ENCODE measurements at regions not wholly inside any gene's neighbourhood (a gene's known extent, or its start where the extent isn't known, plus 50 kb on each side); places are given as distances from the start of the nearest gene placed in this dataset.

DNA sequence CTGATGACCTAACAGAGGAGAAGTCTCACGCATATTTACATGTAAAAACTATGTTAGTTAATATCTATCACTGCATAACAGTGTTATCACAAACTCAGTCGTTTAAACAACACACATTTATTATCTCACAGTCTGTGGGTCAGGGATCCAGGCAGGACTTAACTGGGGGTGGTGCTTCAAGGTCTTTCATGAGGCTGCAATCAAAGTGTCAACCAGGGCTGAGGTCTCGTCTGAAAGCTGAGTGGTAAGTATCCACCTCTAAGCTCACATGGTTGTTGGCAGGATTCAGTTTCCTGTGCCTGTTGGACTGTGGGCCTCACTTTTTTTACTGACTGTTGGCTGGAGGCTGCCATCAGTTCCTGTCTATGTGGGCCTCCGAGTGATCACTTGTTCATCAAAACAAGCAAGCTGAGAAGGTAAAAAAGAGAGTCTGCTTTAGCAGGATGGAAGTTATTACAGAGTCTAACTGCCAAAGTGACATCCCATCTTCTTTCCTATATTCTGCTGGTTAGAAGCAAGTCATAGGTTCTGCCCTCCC lies 188.6 kb downstream of the CARTPT start:
- Histone ChIP-seq H3K79me1 (ENCODE audit: low read length) (peaks cover 2% of the 10 kb centered on the region), H2AK5ac (ENCODE audit: low read length) (no peak overlapping the region), H4K8ac (ENCODE audit: low read depth, low read length) (no peak overlapping the region), H3K9ac (ENCODE audit: low read length) (no peak overlapping the region), H2AFZ (ENCODE audit: insufficient read depth, low read length, poor library complexity) (no peak overlapping the region), H3K4me3 (ENCODE audit: low read depth, low read length) (no peak overlapping the region), H2BK12ac (ENCODE audit: low read length) (no peak overlapping the region), H3K4me1 (ENCODE audit: control insufficient read depth in 1 of 2, insufficient read depth in 2 of 2, low read length in 2 of 2) (peaks cover 0 to 8% of the 10 kb centered on the region in 2 experiments), H2BK120ac (ENCODE audit: insufficient read depth, low read length, poor library complexity) (no peak overlapping the region), H4K91ac (ENCODE audit: low read depth, low read length) (no peak overlapping the region), H3K14ac (ENCODE audit: low read length) (no peak overlapping the region), H3K36me3 (ENCODE audit: control insufficient read depth in 1 of 2, insufficient read depth in 2 of 2, low read length in 2 of 2) (no peaks in the 10 kb centered on the region), H3K23ac (ENCODE audit: low read length) (no peak overlapping the region), H2BK5ac (ENCODE audit: low read depth, low read length, poor library complexity) (no peak overlapping the region), H3K9me3 (ENCODE audit: insufficient read depth, low read depth, low read length) (no peaks in the 10 kb centered on the region), H3K4ac (ENCODE audit: low read depth, low read length) (no peak overlapping the region), H3K18ac (ENCODE audit: low read length) (no peak overlapping the region), H3K4me2 (ENCODE audit: low read length) (no peak overlapping the region), H4K12ac (ENCODE audit: low read depth, low read length) (no peak overlapping the region), H3K27ac (ENCODE audit: low read depth, low read length) (no peak overlapping the region), H3K27me3 (ENCODE audit: insufficient read depth, low read length) (no peaks in the 10 kb centered on the region), H3K79me2 (ENCODE audit: control insufficient read depth, insufficient read depth, low read length, poor library complexity) (no peaks in the 10 kb centered on the region)
- WGBS (ENCODE audit: extremely low coverage, insufficient coverage, insufficient read length), result no CpG with 5 or more reads among the region's 4 CpGs
- DNase-seq, result no peak

DNA sequence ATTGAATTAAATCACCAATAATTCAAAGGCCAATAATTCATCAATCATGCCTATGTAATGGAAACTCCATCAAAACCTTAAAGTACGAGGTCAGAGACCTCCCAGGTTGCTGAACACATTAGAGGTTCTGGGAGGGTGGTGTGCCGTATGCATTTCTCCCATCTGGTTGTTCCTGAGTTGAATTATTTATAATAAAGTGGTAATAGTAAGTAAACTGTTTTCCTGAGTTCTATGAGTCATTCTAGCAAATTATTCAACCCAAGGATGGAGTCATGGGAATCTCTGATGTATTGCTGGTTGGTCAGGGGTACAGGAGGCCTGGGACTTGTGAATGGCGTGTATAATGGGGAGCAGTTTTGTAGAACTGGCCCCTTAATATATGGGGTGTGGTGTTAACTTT lies 191.7 kb downstream of the CARTPT start:
- no peak overlapping the region for H2AK5ac ChIP-seq (ENCODE audit: low read length)
- H3K27ac ChIP-seq (ENCODE audit: low read depth, low read length), result no peak overlapping the region
- DNase-seq, result no peak
- peaks cover 0 to 8% of the 10 kb centered on the region in 2 experiments for H3K4me1 ChIP-seq (ENCODE audit: control insufficient read depth in 1 of 2, insufficient read depth in 2 of 2, low read length in 2 of 2)
- H4K8ac ChIP-seq (ENCODE audit: low read depth, low read length), result no peak overlapping the region
- H3K14ac ChIP-seq (ENCODE audit: low read length), result no peak overlapping the region
- H3K4me2 ChIP-seq (ENCODE audit: low read length), result no peak overlapping the region
- H3K79me1 ChIP-seq (ENCODE audit: low read length), result peaks cover 2% of the 10 kb centered on the region
- H2AFZ ChIP-seq (ENCODE audit: insufficient read depth, low read length, poor library complexity), result no peak overlapping the region
- no peak overlapping the region for H2BK120ac ChIP-seq (ENCODE audit: insufficient read depth, low read length, poor library complexity)
- H3K79me2 ChIP-seq (ENCODE audit: control insufficient read depth, insufficient read depth, low read length, poor library complexity), result no peaks in the 10 kb centered on the region
- H3K9ac ChIP-seq (ENCODE audit: low read length), result no peak overlapping the region
- H4K12ac ChIP-seq (ENCODE audit: low read depth, low read length), result no peak overlapping the region
- H3K27me3 ChIP-seq (ENCODE audit: insufficient read depth, low read length), result no peaks in the 10 kb centered on the region
- no peak overlapping the region for H4K91ac ChIP-seq (ENCODE audit: low read depth, low read length)
- no peak overlapping the region for H2BK5ac ChIP-seq (ENCODE audit: low read depth, low read length, poor library complexity)
- H3K36me3 ChIP-seq (ENCODE audit: control insufficient read depth in 1 of 2, insufficient read depth in 2 of 2, low read length in 2 of 2), result no peaks in the 10 kb centered on the region
- no peak overlapping the region for H3K18ac ChIP-seq (ENCODE audit: low read length)
- no peaks in the 10 kb centered on the region for H3K9me3 ChIP-seq (ENCODE audit: insufficient read depth, low read depth, low read length)
- H2BK12ac ChIP-seq (ENCODE audit: low read length), result no peak overlapping the region
- H3K23ac ChIP-seq (ENCODE audit: low read length), result no peak overlapping the region
- no CpG with 5 or more reads among the region's 3 CpGs for WGBS (ENCODE audit: extremely low coverage, insufficient coverage, insufficient read length)
- no peak overlapping the region for H3K4ac ChIP-seq (ENCODE audit: low read depth, low read length)
- no peak overlapping the region for H3K4me3 ChIP-seq (ENCODE audit: low read depth, low read length)

- Histone ChIP-seq H3K4me3 (ENCODE audit: low read depth, low read length) (no peak overlapping the region), H3K18ac (ENCODE audit: low read length) (no peak overlapping the region), H3K36me3 (ENCODE audit: control insufficient read depth in 1 of 2, insufficient read depth in 2 of 2, low read length in 2 of 2) (no peaks in the 10 kb centered on the region), H3K4me2 (ENCODE audit: low read length) (no peak overlapping the region), H4K91ac (ENCODE audit: low read depth, low read length) (no peak overlapping the region), H4K8ac (ENCODE audit: low read depth, low read length) (no peak overlapping the region), H3K14ac (ENCODE audit: low read length) (no peak overlapping the region), H3K79me2 (ENCODE audit: control insufficient read depth, insufficient read depth, low read length, poor library complexity) (no peaks in the 10 kb centered on the region), H3K9me3 (ENCODE audit: insufficient read depth, low read depth, low read length) (peaks cover 2% of the 10 kb centered on the region), H2BK12ac (ENCODE audit: low read length) (no peak overlapping the region), H3K23ac (ENCODE audit: low read length) (no peak overlapping the region), H2BK5ac (ENCODE audit: low read depth, low read length, poor library complexity) (no peak overlapping the region), H2AFZ (ENCODE audit: insufficient read depth, low read length, poor library complexity) (no peak overlapping the region), H3K4ac (ENCODE audit: low read depth, low read length) (no peak overlapping the region), H3K9ac (ENCODE audit: low read length) (no peak overlapping the region), H3K27ac (ENCODE audit: low read depth, low read length) (no peak overlapping the region), H3K27me3 (ENCODE audit: insufficient read depth, low read length) (no peaks in the 10 kb centered on the region), H2AK5ac (ENCODE audit: low read length) (no peak overlapping the region), H3K4me1 (ENCODE audit: control insufficient read depth in 1 of 2, insufficient read depth in 2 of 2, low read length in 2 of 2) (peaks cover 0 to 3% of the 10 kb centered on the region in 2 experiments), H2BK120ac (ENCODE audit: insufficient read depth, low read length, poor library complexity) (no peak overlapping the region), H3K79me1 (ENCODE audit: low read length) (peaks cover under 1% of the 10 kb centered on the region), H4K12ac (ENCODE audit: low read depth, low read length) (no peak overlapping the region)
- no peak for DNase-seq
- WGBS (ENCODE audit: extremely low coverage, insufficient coverage, insufficient read length), result no CpG with 5 or more reads among the region's 1 CpG
Observed at GRCh38 chr5:71912021-71912420, 192.9 kb downstream of the CARTPT start.

- Histone ChIP-seq H3K9ac (ENCODE audit: low read length) (no peak overlapping the region), H3K79me2 (ENCODE audit: control insufficient read depth, insufficient read depth, low read length, poor library complexity) (no peaks in the 10 kb centered on the region), H3K27ac (ENCODE audit: low read depth, low read length) (no peak overlapping the region), H4K8ac (ENCODE audit: low read depth, low read length) (no peak overlapping the region), H3K14ac (ENCODE audit: low read length) (no peak overlapping the region), H4K12ac (ENCODE audit: low read depth, low read length) (no peak overlapping the region), H2AFZ (ENCODE audit: insufficient read depth, low read length, poor library complexity) (no peak overlapping the region), H3K18ac (ENCODE audit: low read length) (no peak overlapping the region), H2BK5ac (ENCODE audit: low read depth, low read length, poor library complexity) (no peak overlapping the region), H3K4me2 (ENCODE audit: low read length) (no peak overlapping the region), H3K4me1 (ENCODE audit: control insufficient read depth in 1 of 2, insufficient read depth in 2 of 2, low read length in 2 of 2) (no peaks in the 10 kb centered on the region), H3K4ac (ENCODE audit: low read depth, low read length) (no peak overlapping the region), H3K36me3 (ENCODE audit: control insufficient read depth in 1 of 2, insufficient read depth in 2 of 2, low read length in 2 of 2) (no peaks in the 10 kb centered on the region), H3K23ac (ENCODE audit: low read length) (no peak overlapping the region), H2AK5ac (ENCODE audit: low read length) (no peak overlapping the region), H2BK12ac (ENCODE audit: low read length) (no peak overlapping the region), H2BK120ac (ENCODE audit: insufficient read depth, low read length, poor library complexity) (no peak overlapping the region), H3K4me3 (ENCODE audit: low read depth, low read length) (no peak overlapping the region), H4K91ac (ENCODE audit: low read depth, low read length) (no peak overlapping the region), H3K27me3 (ENCODE audit: insufficient read depth, low read length) (no peaks in the 10 kb centered on the region), H3K79me1 (ENCODE audit: low read length) (no peaks in the 10 kb centered on the region), H3K9me3 (ENCODE audit: insufficient read depth, low read depth, low read length) (peaks cover 2% of the 10 kb centered on the region)
- no CpG with 5 or more reads among the region's 2 CpGs for WGBS (ENCODE audit: extremely low coverage, insufficient coverage, insufficient read length)
- no peak for DNase-seq
Observed at GRCh38 chr5:71914281-71914680, 193.0 kb upstream of the MAP1B start.

Data from trophoblast cell (in vitro differentiated cells and primary cell).